MM.1S (cell line): ENCODE measurements at regions not wholly inside any gene's neighbourhood (a gene's known extent, or its start where the extent isn't known, plus 50 kb on each side); places are given as distances from the start of the nearest gene placed in this dataset.
"Not testable (repeated sequence)": the region's sequence is repeated elsewhere in the genome, so short reads cannot be mapped to it uniquely, and the experiment has no call there.

Experiments
- DNase-seq: peaks from one replicate; pipeline ENCODE4 v3.0.0-alpha.2; 2015
- H2AFZ ChIP-seq: fragments of 300-600 bp; sonication (generic); 2 replicates; pipeline ENCODE4 v1.6.0; 2016; ENCODE audit warnings: antibody characterized with exemption, low read length
- H3F3A ChIP-seq: fragments of 300-600 bp; sonication (generic); 2 replicates; pipeline ENCODE4 v1.6.1; 2016; ENCODE audit warnings: mild to moderate bottlenecking, antibody characterized with exemption, low read length, moderate library complexity, mixed read lengths; ENCODE audit not compliant: insufficient read depth
- H3K27ac ChIP-seq: fragments of 300-600 bp; sonication (generic); 2 replicates; pipeline ENCODE4 v1.5.1; 2016; ENCODE audit warnings: mild to moderate bottlenecking, low read length
- H3K27me3 ChIP-seq: fragments of 300-600 bp; sonication (generic); replicated peaks from 2 replicates; pipeline ENCODE4 v1.6.0; 2016; ENCODE audit warnings: low read length; ENCODE audit not compliant: insufficient read depth
- H3K36me3 ChIP-seq: fragments of 300-600 bp; sonication (generic); replicated peaks from 2 replicates; pipeline ENCODE4 v1.6.1; 2016; ENCODE audit warnings: mild to moderate bottlenecking, low read length, mixed read lengths; ENCODE audit not compliant: insufficient read depth
- H3K4me1 ChIP-seq: fragments of 300-600 bp; sonication (generic); 2 replicates; pipeline ENCODE4 v1.6.1; 2016; ENCODE audit warnings: low read length, mixed read lengths
- H3K4me2 ChIP-seq: fragments of 300-600 bp; sonication (generic); 2 replicates; pipeline ENCODE4 v1.6.0; 2016; ENCODE audit warnings: low read depth, low read length
- H3K4me3 ChIP-seq: fragments of 300-600 bp; sonication (generic); 2 replicates; pipeline ENCODE4 v1.5.1; 2016; ENCODE audit warnings: low read length, mixed read lengths
- H3K79me2 ChIP-seq: fragments of 300-600 bp; sonication (generic); 2 replicates; pipeline ENCODE4 v1.6.1; 2016; ENCODE audit warnings: mixed run types, low read length, mixed read lengths
- H3K9ac ChIP-seq: fragments of 300-600 bp; sonication (generic); 2 replicates; pipeline ENCODE4 v1.6.1; 2016; ENCODE audit warnings: low read length, mixed read lengths
- H3K9me2 ChIP-seq: fragments of 300-600 bp; sonication (generic); replicated peaks from 2 replicates; pipeline ENCODE4 v1.6.1; 2016; ENCODE audit warnings: mild to moderate bottlenecking, low read length, mixed read lengths; ENCODE audit not compliant: insufficient read depth
- H3K9me3 ChIP-seq: fragments of 300-600 bp; sonication (generic); replicated peaks from 2 replicates; pipeline ENCODE4 v1.6.1; 2016; ENCODE audit warnings: mild to moderate bottlenecking, low read length, mixed read lengths; ENCODE audit not compliant: insufficient read depth
- H4K20me1 ChIP-seq: fragments of 300-600 bp; sonication (generic); 2 replicates; pipeline ENCODE4 v1.6.1; 2016; ENCODE audit warnings: mild to moderate bottlenecking, low read length, moderate library complexity, mixed read lengths; ENCODE audit not compliant: insufficient read depth
- EZH2 ChIP-seq: fragments of 300-600 bp; sonication (generic); optimal IDR thresholded peaks from 2 replicates; pipeline ENCODE3; 2017; ENCODE audit warnings: low read depth, mild to moderate bottlenecking, antibody characterized with exemption, low read length, mixed read lengths
- EZH2phosphoT487 ChIP-seq: fragments of 300-600 bp; sonication (generic); IDR thresholded peaks from 2 replicates; pipeline ENCODE4 v1.6.1; 2018; ENCODE audit warnings: antibody characterized with exemption, low read length
- TF ChIP-seq, protein P1 (sequence below): fragments of 300-600 bp; sonication (generic); IDR thresholded peaks from 2 replicates; pipeline ENCODE4 v1.5.1; 2016; ENCODE audit warnings: antibody characterized with exemption, low read length, mixed read lengths

DNA sequence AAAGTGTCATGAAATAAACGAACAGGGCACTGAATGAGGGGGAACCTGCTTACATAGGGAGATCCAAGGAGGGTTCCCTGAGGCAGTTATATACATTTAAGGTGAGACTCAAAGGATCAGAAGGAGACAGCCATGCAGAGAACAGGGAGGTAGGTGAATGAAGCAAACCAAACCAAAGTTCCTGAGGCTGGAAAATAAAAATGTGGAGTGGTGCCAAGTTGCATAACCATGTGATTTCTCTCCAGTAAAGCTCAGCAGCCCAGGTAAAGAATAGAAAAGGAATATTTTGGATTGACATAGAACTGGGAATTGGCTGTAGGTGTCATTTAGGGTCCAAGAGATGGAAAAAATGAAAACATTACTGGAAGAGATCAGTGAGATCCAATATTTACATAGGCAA lies 110.7 kb downstream of the CAAP1 start:
- Histone ChIP-seq H4K20me1 (no peaks in the 10 kb centered on the region), H3K4me1 (no peaks in the 10 kb centered on the region), H3K9ac (no peak overlapping the region), H3K79me2 (no peaks in the 10 kb centered on the region), H3K4me3 (no peak overlapping the region), H3K9me2 (no peaks in the 10 kb centered on the region), H3F3A (no peaks in the 10 kb centered on the region), H3K9me3 (no peaks in the 10 kb centered on the region), H3K36me3 (no peaks in the 10 kb centered on the region), H3K4me2 (no peak overlapping the region), H3K27ac (no peak overlapping the region), H2AFZ (no peak overlapping the region), H3K27me3 (no peaks in the 10 kb centered on the region)
- TF ChIP-seq EZH2phosphoT487 = no peak
- TF ChIP-seq, protein P1, sequence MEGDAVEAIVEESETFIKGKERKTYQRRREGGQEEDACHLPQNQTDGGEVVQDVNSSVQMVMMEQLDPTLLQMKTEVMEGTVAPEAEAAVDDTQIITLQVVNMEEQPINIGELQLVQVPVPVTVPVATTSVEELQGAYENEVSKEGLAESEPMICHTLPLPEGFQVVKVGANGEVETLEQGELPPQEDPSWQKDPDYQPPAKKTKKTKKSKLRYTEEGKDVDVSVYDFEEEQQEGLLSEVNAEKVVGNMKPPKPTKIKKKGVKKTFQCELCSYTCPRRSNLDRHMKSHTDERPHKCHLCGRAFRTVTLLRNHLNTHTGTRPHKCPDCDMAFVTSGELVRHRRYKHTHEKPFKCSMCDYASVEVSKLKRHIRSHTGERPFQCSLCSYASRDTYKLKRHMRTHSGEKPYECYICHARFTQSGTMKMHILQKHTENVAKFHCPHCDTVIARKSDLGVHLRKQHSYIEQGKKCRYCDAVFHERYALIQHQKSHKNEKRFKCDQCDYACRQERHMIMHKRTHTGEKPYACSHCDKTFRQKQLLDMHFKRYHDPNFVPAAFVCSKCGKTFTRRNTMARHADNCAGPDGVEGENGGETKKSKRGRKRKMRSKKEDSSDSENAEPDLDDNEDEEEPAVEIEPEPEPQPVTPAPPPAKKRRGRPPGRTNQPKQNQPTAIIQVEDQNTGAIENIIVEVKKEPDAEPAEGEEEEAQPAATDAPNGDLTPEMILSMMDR = no peak
- DNase-seq = no peak

DNA sequence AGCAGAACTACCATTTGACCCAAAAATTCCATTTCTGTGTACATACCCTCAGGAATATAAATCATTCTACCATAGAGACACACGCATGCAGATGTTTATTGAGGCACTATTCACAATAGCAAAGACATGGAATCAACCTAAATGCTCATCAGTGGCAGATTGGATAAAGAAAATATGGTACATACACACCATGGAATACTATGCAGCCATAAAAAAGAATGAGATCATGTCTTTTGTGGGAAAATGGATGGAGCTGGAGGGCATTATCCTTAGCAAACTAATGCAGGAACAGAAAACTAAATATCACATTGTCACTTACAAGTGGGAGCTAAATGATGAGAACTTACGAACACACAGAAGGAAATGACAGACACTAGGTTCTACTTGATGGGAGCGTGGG lies 112.3 kb downstream of the CAAP1 start:
- not testable (repeated sequence) for H3K36me3 ChIP-seq

DNA sequence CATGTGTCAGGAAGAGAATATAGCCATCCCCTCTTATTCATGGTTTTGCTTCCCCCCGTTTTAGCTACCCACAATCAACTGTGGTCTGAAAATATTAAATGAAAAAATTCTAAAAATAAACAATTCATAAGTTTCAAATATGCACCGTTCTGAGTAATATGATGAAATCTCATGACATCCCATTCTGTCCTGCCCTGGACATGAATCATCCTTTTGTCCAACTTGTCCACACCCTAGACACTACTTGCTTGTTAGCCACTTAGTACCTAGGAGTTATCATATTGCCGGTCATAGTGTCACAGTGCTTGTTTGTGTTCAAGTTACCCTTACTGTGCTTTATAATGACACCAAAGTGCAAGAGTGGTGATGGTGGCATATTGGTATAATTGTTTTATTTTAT lies 113.5 kb downstream of the CAAP1 start:
- H3K9me2 ChIP-seq = no peaks in the 10 kb centered on the region
- no peak overlapping the region for H3K4me2 ChIP-seq
- no peak overlapping the region for H3K27ac ChIP-seq
- TF ChIP-seq EZH2phosphoT487 = no peak
- TF ChIP-seq, protein P1 = no peak
- TF ChIP-seq EZH2 = no peak
- H3K9ac ChIP-seq = no peak overlapping the region
- H3F3A ChIP-seq = no peaks in the 10 kb centered on the region
- no peaks in the 10 kb centered on the region for H3K4me1 ChIP-seq
- H2AFZ ChIP-seq = no peak overlapping the region
- H4K20me1 ChIP-seq = no peaks in the 10 kb centered on the region
- no peaks in the 10 kb centered on the region for H3K9me3 ChIP-seq
- no peaks in the 10 kb centered on the region for H3K79me2 ChIP-seq
- no peak for DNase-seq
- H3K27me3 ChIP-seq = no peaks in the 10 kb centered on the region
- no peaks in the 10 kb centered on the region for H3K36me3 ChIP-seq
- no peak overlapping the region for H3K4me3 ChIP-seq

More for the DNA sequence above, 112.3 kb downstream of the CAAP1 start:
- H3F3A ChIP-seq, H3K9ac ChIP-seq, H3K4me3 ChIP-seq, H2AFZ ChIP-seq, H3K9me3 ChIP-seq, H3K4me1 ChIP-seq, H3K27ac ChIP-seq, H3K9me2 ChIP-seq, H3K4me2 ChIP-seq, H3K27me3 ChIP-seq, DNase-seq, H4K20me1 ChIP-seq, H3K79me2 ChIP-seq: not testable (repeated sequence)

DNA sequence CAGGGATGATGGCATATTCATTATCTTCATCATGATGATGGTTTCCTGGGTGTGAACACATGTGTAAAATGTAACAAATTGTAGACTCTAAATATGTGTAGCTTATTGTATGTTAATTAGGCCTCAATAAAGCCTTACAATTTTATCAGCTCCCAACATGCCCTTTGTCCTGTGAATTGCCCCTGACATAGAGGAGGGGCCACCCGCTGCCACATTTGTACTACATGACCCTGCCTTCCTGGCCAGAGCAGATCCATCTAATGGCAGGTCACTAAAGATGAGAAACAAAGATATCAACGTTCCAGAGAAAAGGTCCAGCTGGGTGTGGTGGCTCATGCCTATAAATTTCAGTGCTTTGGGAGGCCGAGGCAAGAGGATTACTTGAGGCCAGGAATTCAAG lies 117.2 kb downstream of the CAAP1 start:
- no peak overlapping the region for H3K4me3 ChIP-seq
- H3K4me1 ChIP-seq = no peaks in the 10 kb centered on the region
- H3K9me2 ChIP-seq = no peaks in the 10 kb centered on the region
- H4K20me1 ChIP-seq = no peaks in the 10 kb centered on the region
- no peaks in the 10 kb centered on the region for H3K79me2 ChIP-seq
- no peak overlapping the region for H3K4me2 ChIP-seq
- no peaks in the 10 kb centered on the region for H3F3A ChIP-seq
- TF ChIP-seq, protein P1 = no peak
- TF ChIP-seq EZH2phosphoT487 (no peak), EZH2 (no peak)
- no peak overlapping the region for H2AFZ ChIP-seq
- no peak overlapping the region for H3K27ac ChIP-seq
- no peak overlapping the region for H3K9ac ChIP-seq
- H3K9me3 ChIP-seq = no peaks in the 10 kb centered on the region
- no peaks in the 10 kb centered on the region for H3K27me3 ChIP-seq
- H3K36me3 ChIP-seq = no peaks in the 10 kb centered on the region
- DNase-seq = no peak
